GM18951 (cell line): ENCODE measurements at regions not wholly inside any gene's neighbourhood (a gene's known extent, or its start where the extent isn't known, plus 50 kb on each side); places are given as distances from the start of the nearest gene placed in this dataset.
"Not testable (repeated sequence)": the region's sequence is repeated elsewhere in the genome, so short reads cannot be mapped to it uniquely, and the experiment has no call there.

Experiments
- POLR2A ChIP-seq: IDR thresholded peaks from 4 replicates; pipeline ENCODE4 v1.6.1; 2011; ENCODE audit warnings: mild to moderate bottlenecking; ENCODE audit not compliant: insufficient read length, insufficient read depth; ENCODE audit errors: extremely low read depth
- in situ Hi-C: fragments of 300-500 bp; cut with MboI; formaldehyde crosslinking; loops from one replicate; pipeline ENCODE4 v1.12.0; 2022; ENCODE audit warnings: low sequenced_read_pairs, mixed read lengths, inconsistent platforms; ENCODE audit not compliant: unreplicated experiment

DNA sequence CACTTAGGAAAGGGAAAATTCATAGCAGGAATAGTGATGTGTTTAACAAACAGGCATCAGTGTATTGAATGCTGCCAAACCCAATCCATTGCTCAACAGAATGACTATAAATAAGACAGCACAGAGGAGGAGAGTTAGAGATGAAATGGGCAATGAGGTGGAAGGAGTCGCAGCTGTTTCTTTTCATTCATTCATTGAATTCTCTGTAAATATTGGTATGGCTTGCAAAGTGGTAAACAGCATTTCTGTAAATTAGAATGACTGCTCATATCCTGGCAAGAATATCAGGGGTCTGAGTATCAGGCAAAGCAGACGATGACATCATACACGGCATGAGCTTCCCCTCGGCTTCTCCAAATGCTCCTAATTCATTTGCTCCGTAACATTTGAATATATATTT is 703.6 kb upstream of the SLC35B3 start:
- TF ChIP-seq POLR2A: no peak
- in situ Hi-C loops: no loop called here

DNA sequence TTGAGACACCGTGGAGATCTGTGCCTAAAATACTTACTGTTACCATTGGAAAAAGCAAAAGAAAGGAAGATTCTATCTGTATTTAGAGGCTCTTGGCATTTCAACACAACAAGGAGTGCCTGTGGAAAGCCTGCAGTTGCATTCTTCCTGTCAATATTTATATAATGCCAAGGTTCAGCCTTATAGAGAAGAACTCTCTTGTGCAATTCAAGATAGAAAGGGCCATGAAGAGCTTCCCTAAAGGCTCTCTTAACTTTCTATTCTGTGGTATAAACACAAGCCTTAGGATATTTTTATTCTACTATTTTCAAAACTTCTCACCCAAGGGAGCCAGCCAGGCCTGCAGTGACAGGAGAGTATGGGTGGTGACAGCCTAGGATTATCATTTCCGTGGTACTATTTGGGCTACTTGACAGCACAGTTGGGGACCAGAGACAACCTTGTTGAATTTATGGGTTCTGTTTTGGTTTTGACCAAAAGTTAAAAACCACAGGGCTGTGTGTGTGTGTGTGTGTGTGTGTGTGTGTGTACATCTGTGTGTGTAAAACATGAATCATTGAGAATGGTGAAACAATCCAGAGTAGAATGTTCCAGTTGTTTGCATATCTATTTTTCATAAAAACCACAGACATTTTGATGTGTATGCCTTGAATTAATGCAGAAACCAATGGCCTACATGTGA is 700.9 kb upstream of the SLC35B3 start:
- in situ Hi-C loops: no loop called here
- no peak for TF ChIP-seq POLR2A

DNA sequence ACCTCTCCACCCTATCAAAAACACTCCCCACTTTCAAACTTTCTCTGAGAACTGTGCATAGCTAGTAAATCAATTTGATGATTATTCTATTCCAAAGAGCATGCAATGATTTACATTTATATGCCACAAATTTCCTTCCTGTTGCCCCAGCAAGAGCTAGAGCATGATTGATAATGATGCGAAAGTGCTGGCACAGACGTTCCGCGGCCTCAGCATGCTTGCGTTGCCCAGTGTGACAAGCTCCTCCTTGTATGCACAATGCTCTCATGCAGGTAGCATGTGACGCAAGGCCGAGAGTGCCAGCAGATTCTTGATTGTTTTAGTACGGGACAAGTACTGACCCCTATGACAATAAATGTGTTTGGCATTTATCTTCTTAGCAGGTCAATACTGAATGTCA is 696.3 kb upstream of the SLC35B3 start:
- in situ Hi-C loops: no loop called here
- TF ChIP-seq POLR2A: no peak

DNA sequence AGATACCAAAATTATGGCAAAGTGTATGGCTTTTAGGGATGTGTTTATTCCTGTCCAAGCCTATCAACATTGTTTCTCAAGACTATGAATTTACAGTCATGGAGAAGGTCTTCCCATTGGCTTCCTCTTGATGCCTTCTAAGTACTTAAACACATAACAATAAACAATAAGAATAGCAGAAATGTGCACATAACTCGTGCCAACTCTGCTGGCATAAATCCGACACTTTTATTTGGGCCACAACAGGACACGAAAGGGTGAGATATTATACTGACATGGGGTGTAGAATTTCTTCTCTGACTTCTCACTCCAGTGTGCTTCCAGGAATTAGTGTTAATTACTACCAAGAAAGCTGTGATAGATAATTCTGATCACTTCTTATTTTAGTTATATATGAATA is 695.9 kb upstream of the SLC35B3 start:
- no peak for TF ChIP-seq POLR2A
- in situ Hi-C loops: no loop called here

DNA sequence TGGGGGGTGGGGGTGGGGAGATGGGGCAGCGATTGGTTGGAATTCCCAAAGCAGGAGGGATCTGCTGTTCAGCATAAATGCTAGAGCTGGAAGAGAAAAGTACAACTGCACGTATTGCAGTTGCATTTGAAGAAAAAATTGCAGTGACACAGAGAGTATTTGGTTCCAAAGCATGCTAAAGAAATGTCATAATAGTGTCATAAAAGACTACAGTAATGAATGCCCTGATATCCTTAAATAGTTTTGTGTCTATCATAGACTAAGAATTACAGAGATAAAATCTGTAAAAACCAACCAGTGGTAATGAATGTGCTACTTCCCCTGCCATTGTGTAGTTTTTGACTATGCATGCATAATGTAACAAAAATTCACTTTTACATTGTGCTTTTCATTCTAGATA is 693.6 kb upstream of the SLC35B3 start:
- in situ Hi-C loops: no loop called here
- TF ChIP-seq POLR2A: no peak

DNA sequence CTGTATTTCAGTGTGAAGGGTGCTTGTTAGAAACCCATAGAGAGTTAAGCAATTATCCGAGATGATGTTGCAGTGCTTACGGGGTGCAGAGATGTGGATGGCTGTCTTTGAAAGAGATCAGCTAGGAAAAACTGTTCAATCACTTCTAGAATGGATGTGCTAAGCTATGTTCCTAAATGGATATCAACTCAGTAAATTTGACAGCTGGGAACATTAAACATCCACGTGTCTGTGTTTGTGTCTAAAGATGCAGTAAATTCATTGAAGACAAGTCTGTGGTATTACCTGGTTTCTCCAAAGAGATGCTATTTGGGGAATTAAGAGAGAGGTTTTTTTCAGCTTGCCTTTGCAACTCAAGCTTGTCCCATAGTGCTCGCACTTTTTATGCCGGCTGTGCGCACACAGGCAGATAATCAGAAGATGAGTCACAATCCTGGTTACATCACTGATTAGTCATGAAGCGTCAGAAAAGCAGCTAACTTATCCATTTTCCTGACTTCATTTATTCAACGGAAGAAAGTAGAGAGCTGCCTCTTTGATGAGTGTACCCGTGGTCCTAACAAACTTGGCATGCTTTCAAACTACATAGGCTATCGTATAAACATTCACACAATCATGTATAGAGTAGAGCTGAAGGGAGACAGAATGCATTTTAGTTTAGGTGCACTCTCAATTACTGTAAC is 691.7 kb upstream of the SLC35B3 start:
- in situ Hi-C loops: no loop called here
- TF ChIP-seq POLR2A: no peak

DNA sequence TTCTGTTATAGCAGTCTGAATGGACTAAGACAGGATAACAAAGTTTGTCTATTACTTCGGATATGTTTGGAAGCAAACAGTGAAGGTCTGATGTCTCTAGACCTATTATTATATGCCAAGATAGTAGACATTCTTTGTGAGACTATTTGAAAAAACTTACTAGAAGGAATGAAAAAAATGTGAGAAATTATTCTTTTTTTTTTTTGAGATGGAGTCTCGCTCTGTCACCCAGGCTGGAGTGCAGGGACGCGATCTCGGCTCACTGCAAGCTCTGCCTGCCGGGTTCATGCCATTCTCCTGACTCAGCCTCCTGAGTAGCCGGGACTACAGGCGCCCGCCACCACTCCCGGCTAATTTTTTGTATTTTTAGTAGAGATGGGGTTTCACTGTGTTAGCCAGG is 690.7 kb upstream of the SLC35B3 start:
- in situ Hi-C loops: not testable (repeated sequence)

DNA sequence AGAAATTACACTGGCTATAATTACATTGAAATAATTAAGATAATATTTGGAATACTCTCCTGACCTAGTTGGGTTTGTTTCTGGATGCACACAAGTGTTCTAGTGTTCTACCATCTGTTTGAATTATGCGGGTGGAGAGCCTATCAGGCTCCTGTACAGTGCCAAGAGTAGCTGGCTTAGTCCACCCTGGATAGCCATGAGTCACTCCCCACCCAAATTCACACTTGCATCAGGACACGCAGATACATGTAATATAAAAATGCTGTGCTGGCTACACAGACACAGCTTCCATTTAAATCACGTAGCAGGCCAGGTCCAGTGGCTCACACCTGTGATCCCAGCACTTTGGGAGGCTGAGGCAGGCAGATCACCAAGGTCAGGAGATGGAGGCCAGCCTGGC is 686.2 kb upstream of the SLC35B3 start:
- TF ChIP-seq POLR2A: no peak
- in situ Hi-C loops: no loop called here

DNA sequence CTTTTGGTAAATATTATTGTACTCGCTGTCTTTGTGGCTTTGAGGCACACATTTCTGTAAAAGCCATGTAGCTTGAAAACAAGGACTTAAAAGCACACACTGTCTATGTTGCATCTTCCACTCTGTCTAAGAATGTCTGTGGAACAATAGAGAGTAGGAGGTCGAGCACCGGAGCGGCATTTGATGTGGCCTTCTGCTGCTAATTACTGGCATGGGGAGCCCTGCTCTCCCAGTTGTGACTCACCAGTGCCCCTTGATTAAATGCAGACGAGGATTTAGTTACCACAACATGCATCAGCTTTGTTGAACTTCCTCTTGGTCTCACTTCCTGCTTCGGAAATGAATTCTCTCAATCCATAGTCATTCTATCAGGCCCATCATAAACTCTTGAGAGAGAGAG is 680.7 kb upstream of the SLC35B3 start:
- in situ Hi-C loops: no loop called here
- TF ChIP-seq POLR2A: no peak

DNA sequence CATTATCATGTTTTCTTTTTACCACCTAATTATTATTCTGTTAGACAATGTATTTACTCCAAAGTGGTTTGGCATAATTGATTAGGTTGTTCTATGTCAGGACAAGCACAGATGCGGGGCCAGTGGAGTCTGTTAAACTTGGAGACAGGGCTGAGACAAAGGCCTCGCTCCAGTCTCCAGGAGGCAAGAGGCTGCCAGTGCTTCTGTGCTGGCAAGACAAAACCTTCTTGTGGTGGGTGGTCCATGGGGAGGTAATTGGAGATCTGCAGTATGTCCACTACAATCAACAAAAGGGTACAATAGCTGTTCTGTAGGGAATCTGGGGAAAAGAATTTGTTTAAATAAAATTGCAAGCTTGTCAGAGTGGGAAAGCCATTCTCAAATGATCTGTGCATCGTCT is 677.2 kb upstream of the SLC35B3 start:
- TF ChIP-seq POLR2A: no peak
- in situ Hi-C loops: no loop called here

DNA sequence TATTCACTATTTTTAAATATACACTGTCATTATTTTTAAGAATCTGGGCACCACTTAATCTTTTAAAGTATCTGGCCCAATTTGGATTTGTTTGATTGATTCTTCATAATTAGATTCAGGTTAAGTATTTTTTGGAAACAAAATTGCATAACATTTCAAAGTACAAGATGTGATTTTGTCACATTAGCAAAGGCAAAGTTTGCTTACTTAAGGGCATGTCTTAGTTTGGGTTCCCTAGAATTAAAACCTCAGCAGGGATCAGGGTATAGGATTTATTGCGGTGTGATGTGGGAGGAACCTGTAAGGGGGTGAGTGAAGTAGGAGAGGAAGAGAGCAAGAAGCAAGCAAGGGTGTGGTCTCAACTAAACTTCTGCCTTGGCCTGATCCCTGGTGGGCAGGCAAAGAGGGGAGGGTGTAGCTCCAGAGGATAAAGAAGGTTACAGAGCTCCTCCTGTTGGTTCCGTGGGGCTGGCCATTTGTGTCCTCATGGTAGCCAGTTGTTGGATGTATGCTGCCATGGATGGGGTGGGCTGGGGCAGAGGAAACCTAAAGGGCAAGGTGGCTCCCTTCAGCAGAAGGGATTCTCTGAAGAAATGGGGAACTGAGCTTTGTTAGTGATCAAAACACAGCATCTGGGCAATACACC is 668.7 kb upstream of the SLC35B3 start:
- in situ Hi-C loops: no loop called here
- TF ChIP-seq POLR2A: no peak

DNA sequence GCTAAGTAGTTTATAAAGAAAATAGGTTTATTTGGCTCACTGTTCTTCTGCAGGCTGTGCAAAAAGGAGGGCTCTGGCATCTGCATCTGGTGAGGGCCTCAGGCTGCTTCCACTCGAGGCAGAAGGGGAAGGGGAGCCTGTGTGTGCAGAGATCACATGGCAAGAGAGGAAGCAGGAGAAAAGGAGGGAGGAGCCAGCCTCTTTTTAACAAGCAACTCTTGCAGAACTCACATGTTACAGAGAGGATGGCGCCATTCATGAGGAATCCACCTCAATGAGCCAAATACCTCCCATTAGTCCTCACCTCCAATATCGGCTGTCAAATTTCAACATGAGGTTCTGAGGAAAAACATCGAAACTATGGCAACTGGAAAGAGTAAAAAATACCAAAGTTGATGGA is 666.6 kb upstream of the SLC35B3 start:
- in situ Hi-C loops: no loop called here
- TF ChIP-seq POLR2A: no peak

DNA sequence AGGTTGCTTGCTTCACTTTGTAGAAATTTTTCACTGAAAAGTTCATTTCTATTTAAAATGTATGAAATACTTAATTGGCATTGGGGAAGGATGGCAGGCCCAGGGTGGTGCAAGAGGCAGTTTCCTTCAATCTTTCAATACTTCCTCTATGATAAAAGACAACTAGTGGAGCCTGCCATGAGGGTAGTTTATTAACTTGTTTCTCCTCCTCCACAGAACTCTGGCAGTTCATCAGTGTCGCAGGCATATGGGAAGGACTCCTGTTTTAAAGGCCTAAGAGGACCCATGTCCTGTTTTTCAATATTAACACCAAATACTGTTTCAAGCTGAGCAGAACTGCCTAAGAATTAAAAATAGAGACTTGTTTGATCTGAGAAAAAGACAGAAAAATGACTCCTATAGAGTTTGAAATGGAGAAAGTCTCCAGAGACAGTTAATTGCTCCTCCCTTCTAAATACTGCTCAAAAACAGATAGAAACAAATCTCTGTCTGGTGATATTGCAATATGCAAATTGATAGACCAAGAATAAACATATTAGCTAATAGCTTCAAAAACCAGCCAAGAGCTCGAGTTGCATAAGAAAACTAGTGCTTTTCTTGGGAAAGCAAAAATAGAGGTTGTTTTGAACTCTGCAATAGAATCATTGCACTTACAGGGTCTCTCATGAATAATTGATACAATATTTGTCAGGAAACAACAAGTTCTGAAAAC is 665.7 kb upstream of the SLC35B3 start:
- in situ Hi-C loops: no loop called here
- TF ChIP-seq POLR2A: no peak

DNA sequence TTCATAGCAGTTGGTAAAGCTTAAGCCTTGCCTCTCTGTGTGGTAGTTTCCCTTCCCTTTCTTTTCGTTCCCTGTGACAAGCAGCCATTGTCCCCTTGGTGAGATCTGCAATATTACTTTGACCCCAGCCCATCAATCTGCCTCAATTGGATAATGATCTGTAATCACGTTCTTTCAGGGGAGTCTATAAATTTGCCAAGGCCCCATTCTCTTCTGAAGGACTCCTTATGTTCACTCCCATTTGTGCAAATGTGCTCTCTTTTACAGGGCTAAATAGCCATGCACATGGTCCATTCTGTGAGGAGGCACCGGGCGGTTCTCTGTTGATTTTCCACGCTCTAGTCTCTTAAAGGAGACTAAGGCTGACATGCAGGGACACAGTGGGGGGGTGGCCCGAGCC is 660.4 kb upstream of the SLC35B3 start:
- in situ Hi-C loops: no loop called here
- TF ChIP-seq POLR2A: no peak

DNA sequence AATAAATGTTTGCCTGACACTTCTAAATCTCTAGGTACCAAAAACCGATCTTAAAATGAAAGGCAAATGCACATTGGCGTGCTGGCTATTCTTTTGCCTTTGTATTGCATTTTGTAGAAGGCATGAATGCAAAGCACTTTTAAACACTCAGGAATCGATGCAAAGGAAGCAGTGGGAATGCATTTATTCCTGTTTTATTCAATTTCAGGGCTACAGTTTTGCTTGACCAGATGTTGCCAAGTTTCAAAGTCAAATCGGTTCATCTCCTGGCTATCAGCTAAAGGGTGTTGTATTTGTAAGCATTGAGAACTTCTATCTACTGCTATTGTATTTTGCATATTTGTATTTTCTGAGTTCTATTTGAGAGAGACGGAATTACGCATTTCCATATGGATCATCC is 659.8 kb upstream of the SLC35B3 start:
- no peak for TF ChIP-seq POLR2A
- in situ Hi-C loops: no loop called here
